Renal pelvis (tissue), 1 donor: ENCODE measurements at regions not wholly inside any gene's neighbourhood (a gene's known extent, or its start where the extent isn't known, plus 50 kb on each side); places are given as distances from the start of the nearest gene placed in this dataset.
"Not testable (repeated sequence)": the region's sequence is repeated elsewhere in the genome, so short reads cannot be mapped to it uniquely, and the experiment has no call there.

Experiments used
- DNase-seq: peaks from one replicate; pipeline ENCODE4 v3.0.0-alpha.2; 2013

GRCh38 chr12:63406781-63407180, 255.8 kb upstream of the AVPR1A start:
- no peak for DNase-seq

DNA sequence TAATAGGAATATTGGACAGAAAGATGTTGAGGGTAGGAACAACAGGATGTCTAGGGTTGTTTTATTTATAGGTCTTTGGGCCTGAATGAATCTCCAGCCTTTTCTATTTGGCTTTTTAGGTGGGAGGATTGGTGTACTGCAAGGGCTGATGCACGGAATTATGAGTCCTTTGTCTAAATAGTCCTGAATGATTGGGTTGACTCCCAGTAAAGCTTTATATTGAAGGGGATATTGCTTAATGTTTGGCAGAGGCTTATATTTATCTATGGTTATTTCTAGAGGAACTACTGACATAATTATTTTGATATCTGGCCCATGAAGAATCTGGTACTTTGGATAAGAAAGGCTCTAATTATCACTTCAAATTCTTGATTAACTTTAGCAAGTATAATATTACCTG, 253.6 kb upstream of the AVPR1A start:
- no peak for DNase-seq

DNA sequence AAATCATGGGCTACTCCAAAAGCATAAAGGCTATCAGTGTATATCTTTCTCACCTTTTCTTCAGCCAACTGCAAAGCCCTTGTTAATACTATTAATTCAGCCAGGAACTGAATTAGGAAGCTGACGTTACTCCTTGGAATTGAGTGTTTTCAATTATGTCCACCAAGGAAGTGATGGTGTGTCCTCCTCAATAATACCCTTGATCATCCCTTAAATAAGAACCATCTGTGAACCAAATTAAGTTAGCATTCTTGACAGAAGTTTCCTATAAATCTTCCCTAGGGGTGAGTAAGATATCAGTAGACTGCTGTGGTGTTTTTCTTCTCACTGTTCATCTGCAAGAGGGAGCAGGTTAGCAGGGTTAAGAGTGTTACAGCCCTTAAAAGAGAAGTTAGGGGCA, 252.3 kb upstream of the AVPR1A start:
- no peak for DNase-seq

- DNase-seq: no peak
These were observed 249.7 kb upstream of the AVPR1A start for GRCh38 chr12:63400718-63401117.

GRCh38 chr12:63400318-63400717, 249.3 kb upstream of the AVPR1A start:
- no peak for DNase-seq

- DNase-seq: no peak
These were observed 246.8 kb upstream of the AVPR1A start for GRCh38 chr12:63397807-63398206.

DNA sequence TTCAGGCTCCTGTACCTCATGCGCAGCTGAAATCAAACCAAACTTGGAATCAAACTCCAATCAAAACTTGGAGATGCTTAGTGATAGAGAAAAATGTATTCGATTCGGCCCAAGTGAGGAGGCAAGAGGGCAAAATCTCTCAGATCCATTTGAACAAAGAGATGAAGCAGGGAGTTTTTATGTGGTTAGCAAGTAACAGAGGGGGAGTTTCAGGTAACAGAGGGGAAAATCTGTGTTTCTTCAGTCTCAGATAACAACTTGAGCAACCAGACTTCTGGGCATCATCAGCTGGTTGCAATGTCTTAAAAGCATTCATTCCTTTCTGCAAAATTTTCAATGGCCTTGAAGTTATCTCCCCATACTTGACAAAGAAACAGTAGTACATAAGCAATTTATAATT, 245.1 kb upstream of the AVPR1A start:
- no peak for DNase-seq

GRCh38 chr12:63394983-63395382, 244.0 kb upstream of the AVPR1A start:
- DNase-seq: no peak

DNA sequence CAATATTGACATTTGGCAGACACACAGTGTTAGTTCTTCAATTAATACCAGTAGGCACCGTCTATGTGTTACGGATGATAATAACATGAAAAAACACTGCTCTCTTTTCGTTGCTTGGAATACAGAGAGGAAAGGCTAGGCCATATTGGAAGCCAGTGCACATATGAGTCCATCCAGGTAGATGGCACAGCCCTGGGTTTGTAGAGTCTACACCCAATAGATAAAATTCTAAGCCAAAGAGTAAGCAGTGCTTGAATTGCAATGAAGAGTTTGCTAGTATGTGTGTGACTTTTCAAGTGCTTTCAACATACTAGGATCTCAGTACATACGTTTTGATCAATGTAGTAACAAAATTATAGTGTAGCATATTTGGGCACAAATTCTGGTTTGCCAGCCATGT, 243.3 kb upstream of the AVPR1A start:
- DNase-seq: no peak

DNA sequence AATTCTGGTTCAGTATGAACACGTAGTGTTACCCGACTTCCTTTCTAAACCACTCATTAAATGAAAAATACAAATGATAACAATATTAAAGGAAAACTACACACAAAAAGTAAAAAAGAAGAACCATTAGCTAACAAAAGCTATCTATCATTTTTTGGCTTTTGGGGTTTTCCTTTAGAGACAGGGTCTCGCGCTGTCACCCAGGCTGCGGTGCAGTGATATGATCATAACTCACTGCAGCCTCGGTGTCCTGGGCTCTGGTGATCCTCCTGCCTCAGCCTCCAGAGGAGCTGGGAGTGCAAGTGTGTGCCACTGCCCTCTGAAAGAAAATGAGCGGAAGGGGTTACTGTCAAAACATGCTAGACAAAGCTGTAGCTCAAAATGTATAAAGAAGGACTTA, 238.2 kb upstream of the AVPR1A start:
- no peak for DNase-seq

- peak; percentile 34 for DNase-seq
These were observed 236.8 kb upstream of the AVPR1A start for GRCh38 chr12:63387771-63388170.

GRCh38 chr12:63382930-63383329, 231.9 kb upstream of the AVPR1A start:
- no peak for DNase-seq

DNA sequence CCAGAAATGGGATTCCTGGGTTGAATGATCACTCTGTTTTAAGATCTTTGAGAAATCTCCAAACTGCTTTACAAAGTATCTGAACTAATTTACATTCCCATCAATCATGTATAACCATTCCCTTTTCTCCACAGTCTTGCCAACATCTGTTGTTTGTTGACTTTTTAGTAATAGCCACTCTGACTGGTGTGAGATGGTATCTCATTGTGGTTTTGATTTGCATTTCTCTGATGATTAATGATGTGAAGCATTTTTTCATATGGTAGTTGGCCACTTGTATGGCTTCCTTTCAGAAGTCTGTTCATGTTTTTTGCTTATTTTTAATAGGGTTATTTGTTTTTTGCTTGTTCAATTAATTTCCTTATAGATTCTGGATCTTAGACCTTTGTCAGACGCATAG, 211.8 kb upstream of the AVPR1A start:
- no peak for DNase-seq

- DNase-seq: no peak
These were observed 211.2 kb upstream of the AVPR1A start for GRCh38 chr12:63362166-63362565.

DNA sequence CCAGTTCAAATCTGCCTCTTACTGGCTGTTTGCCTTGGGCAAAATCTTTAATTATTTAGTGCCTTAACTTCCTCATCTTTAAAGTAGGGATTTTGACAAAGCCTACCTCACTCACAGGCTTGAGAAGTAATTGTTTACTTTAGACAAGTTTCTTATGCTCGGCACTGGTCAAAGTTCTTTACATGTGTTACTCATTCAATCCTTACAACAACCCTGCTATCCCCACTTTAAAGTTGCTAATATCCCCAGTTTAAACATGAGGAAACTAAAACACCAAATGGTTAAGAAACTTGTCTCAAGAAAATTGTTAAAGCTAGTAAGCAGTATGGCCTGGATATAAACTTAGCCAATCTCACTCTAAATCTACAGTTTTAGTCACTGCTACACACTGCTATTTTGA, 204.0 kb upstream of the AVPR1A start:
- DNase-seq: no peak

DNA sequence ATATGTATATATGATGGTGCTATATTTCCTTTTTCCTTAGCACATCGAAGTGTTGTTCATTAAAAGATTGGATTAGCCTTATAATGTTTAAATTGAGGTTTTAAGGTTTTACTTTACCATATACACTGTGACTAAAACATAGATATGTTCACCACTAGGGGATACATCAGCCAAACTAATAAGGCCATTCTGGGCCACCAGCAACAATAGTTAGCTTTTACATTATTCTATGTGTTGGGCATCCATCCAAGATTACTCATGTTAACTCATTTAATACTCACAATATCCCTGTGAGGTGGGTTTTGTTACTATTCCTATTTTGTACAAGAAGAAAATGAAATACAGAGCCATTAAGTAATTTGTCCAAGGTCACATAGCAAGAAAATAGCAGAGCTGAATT, 202.6 kb upstream of the AVPR1A start:
- DNase-seq: no peak

DNA sequence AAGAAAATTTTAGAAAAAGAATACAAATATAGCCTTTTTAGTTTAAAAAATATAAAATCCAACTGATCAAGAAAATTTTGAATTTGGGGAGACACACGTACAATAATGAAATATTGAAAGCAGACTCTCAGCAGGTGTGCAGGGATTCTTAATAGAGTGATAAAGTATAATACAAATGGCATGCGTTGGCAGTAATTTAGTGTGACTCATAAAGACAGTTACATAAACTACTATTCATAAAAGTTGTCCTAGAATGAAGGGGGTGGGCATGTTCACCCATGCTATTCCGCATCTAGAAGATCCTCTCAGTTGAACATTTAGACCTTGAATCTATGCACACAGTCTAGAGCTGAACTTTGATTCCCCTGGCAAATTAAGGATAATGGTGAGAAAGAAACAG, 200.4 kb upstream of the AVPR1A start:
- DNase-seq: no peak

DNA sequence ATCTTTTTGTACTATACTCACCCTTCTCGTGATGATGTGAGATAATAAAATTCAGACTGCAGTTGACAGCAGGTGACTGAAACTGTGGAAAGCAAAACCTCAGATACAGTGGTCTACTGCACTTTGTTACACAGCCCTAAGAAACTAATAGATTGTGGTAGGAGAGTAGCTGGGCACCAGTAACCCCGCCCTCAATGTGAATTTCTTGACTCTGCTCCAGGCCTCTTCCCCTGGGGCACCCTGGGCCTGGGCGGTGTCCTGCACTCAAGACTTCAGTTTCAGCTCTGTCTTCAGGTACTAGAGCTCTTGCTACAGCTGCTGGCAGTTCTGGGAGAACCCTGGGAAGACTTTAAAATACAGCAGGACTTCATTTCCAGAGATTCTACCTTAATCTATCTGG, 197.6 kb upstream of the AVPR1A start:
- DNase-seq: no peak

- not testable (repeated sequence) for DNase-seq
These were observed 186.2 kb upstream of the AVPR1A start for GRCh38 chr12:63337158-63337557.

GRCh38 chr12:63326260-63326659, 175.3 kb upstream of the AVPR1A start:
- no peak for DNase-seq

GRCh38 chr12:63325757-63326156, 174.8 kb upstream of the AVPR1A start:
- no peak for DNase-seq

DNA sequence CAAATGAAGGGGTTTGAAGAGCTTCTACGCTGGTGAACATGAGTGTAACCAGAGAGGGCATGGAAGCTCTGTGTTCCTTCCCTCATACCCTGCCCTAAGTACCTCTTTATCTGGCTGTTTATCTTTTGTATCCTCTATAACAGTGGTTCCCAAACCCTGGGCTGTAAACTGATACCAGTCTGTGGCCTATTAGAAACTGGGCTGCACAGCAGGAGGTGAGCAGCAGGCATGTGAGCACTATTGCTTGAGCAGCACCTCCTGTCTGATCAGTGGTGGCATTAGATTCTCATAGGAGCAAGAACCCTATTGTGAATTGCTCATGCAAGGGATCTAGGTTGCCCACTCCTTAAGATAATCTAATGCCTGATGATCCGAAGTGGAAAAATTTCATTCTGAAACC, 172.9 kb upstream of the AVPR1A start:
- DNase-seq: no peak

- DNase-seq: no peak
These were observed 170.4 kb upstream of the AVPR1A start for GRCh38 chr12:63321373-63321772.

- DNase-seq: no peak
These were observed 169.1 kb upstream of the AVPR1A start for GRCh38 chr12:63319936-63320633.

GRCh38 chr12:63319386-63319785, 168.4 kb upstream of the AVPR1A start:
- no peak for DNase-seq
